ENCODE measurements at regions not wholly inside any gene's neighbourhood (a gene's known extent, or its start where the extent isn't known, plus 50 kb on each side); places are given as distances from the start of the nearest gene placed in this dataset.

- H3K4me3 ChIP-seq, result no peak overlapping the region
- H3K9me3 ChIP-seq, result no peaks in the 10 kb centered on the region
- H3K27me3 ChIP-seq, result no peaks in the 10 kb centered on the region
- in situ Hi-C loops (cut with MboI; ENCODE audit: low sequenced_read_pairs in 4 of 4), result no loop called here
- no peaks in the 10 kb centered on the region for H3K4me1 ChIP-seq
- no peak overlapping the region for H3K27ac ChIP-seq
- TF ChIP-seq CTCF (IDR thresholded peaks at IDR 0.05 in 4 of 5, conservative IDR thresholded peaks at IDR 0.05 in 1 of 5) (no peak), POLR2A (IDR thresholded peaks at IDR 0.05) (no peak)
- DNase-seq (no peak), ATAC-seq (no peak)
- no peaks in the 10 kb centered on the region for H3K36me3 ChIP-seq
- intact Hi-C loops (cut with DNase I; ENCODE audit: low total_unique reads), result no loop called here
Observed at GRCh38 chr1:25042331-25043227, 112.5 kb upstream of the RUNX3 start.

GRCh38 chr1:25041916-25042315 is 111.8 kb upstream of the RUNX3 start:
- Histone ChIP-seq H3K27ac (no peak overlapping the region), H3K36me3 (no peaks in the 10 kb centered on the region), H3K9me3 (no peaks in the 10 kb centered on the region), H3K4me1 (no peaks in the 10 kb centered on the region), H3K27me3 (no peaks in the 10 kb centered on the region), H3K4me3 (no peak overlapping the region)
- TF ChIP-seq CTCF (IDR thresholded peaks at IDR 0.05 in 4 of 5, conservative IDR thresholded peaks at IDR 0.05 in 1 of 5), result no peak
- TF ChIP-seq POLR2A (IDR thresholded peaks at IDR 0.05), result no peak
- in situ Hi-C loops (cut with MboI; ENCODE audit: low sequenced_read_pairs in 4 of 4) (no loop called here), intact Hi-C loops (cut with DNase I; ENCODE audit: low total_unique reads) (no loop called here)
- ATAC-seq, result no peak
- no peak for DNase-seq

GRCh38 chr1:25040122-25040685 is 110.1 kb upstream of the RUNX3 start:
- no peaks in the 10 kb centered on the region for H3K9me3 ChIP-seq
- TF ChIP-seq CTCF (IDR thresholded peaks at IDR 0.05 in 4 of 5, conservative IDR thresholded peaks at IDR 0.05 in 1 of 5), result no peak
- no peak for TF ChIP-seq POLR2A (IDR thresholded peaks at IDR 0.05)
- intact Hi-C loops (cut with DNase I; ENCODE audit: low total_unique reads), result no loop called here
- H3K36me3 ChIP-seq, result no peaks in the 10 kb centered on the region
- H3K4me1 ChIP-seq, result no peaks in the 10 kb centered on the region
- H3K27me3 ChIP-seq, result no peaks in the 10 kb centered on the region
- in situ Hi-C loops (cut with MboI; ENCODE audit: low sequenced_read_pairs in 4 of 4), result no loop called here
- H3K27ac ChIP-seq, result no peak overlapping the region
- no peak for ATAC-seq
- no peak overlapping the region for H3K4me3 ChIP-seq
- DNase-seq, result no peak

GRCh38 chr1:25039229-25039628 is 109.2 kb upstream of the RUNX3 start:
- H3K27me3 ChIP-seq, result no peaks in the 10 kb centered on the region

More at GRCh38 chr1:25039229-25039628, 109.2 kb upstream of the RUNX3 start:
- no peak for TF ChIP-seq POLR2A (IDR thresholded peaks at IDR 0.05)
- no peak for TF ChIP-seq CTCF (IDR thresholded peaks at IDR 0.05 in 4 of 5, conservative IDR thresholded peaks at IDR 0.05 in 1 of 5)
- in situ Hi-C loops (cut with MboI; ENCODE audit: low sequenced_read_pairs in 4 of 4), result no loop called here
- Histone ChIP-seq H3K27ac (no peak overlapping the region), H3K9me3 (no peaks in the 10 kb centered on the region), H3K4me3 (no peak overlapping the region), H3K4me1 (no peaks in the 10 kb centered on the region), H3K36me3 (no peaks in the 10 kb centered on the region)
- intact Hi-C loops (cut with DNase I; ENCODE audit: low total_unique reads), result loop anchor here (5.0 kb wide), 1 partner anchor 63 kb away; no protein-coding TSS in a partner anchor
- ATAC-seq (no peak), DNase-seq (no peak)
